HepG2 (cell line): ENCODE measurements at regions not wholly inside any gene's neighbourhood (a gene's known extent, or its start where the extent isn't known, plus 50 kb on each side); places are given as distances from the start of the nearest gene placed in this dataset.

ENCODE experiments used
- CEBPB ChIP-seq: IDR thresholded peaks from 2 replicates; pipeline ENCODE4 v1.6.1; 2011; ENCODE audit warnings: low read depth, low read length, improper control_type of control experiment, borderline replicate concordance
- MTA3 ChIP-seq: sonication (generic); formaldehyde crosslinking; IDR thresholded peaks from 2 replicates; pipeline ENCODE4 v1.4.0; 2020; ENCODE audit warnings: missing genetic modification reagents
- MXI1 ChIP-seq: IDR thresholded peaks from 3 replicates; pipeline ENCODE4 v1.6.1; 2012; ENCODE audit warnings: low read depth, low read length, inconsistent platforms, borderline replicate concordance
- POLR2AphosphoS5 ChIP-seq: IDR thresholded peaks from 2 replicates; pipeline ENCODE4 v1.6.1; 2012; ENCODE audit warnings: low read depth, low read length
- TF ChIP-seq, protein P1 (sequence below): sonication (generic); formaldehyde crosslinking; IDR thresholded peaks from 2 replicates; pipeline ENCODE4 v1.5.0; 2020; ENCODE audit warnings: mild to moderate bottlenecking, missing genetic modification reagents, moderate library complexity
- TF ChIP-seq, protein P2 (sequence below): sonication (generic); formaldehyde crosslinking; IDR thresholded peaks from 2 replicates; pipeline ENCODE4 v1.4.0; 2020; ENCODE audit warnings: missing genetic modification reagents
- TF ChIP-seq, protein P3 (sequence below): sonication (generic); formaldehyde crosslinking; IDR thresholded peaks from 2 replicates; pipeline ENCODE4 v1.9.0; 2022; ENCODE audit warnings: missing genetic modification reagents, mild to moderate bottlenecking, borderline replicate concordance

DNA sequence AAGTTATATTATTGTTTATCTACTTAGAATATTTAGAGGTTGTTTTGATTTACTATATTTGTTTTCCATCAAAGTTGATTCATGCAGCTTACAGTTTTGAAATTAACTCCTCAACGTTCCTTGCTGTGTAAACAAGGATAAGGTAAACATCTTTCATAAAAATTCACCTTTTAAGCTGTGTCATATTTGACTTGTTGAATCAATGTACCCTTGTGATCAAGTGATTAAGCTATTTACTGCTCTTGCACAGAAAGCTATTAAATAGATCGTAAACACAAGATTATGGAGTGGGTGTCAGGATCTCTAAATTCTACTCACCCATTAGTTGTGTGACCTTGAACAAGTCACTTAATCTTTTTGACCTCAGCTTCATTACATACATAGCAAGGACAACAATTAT, 2054.0 kb upstream of the NUDT12 start:
- TF ChIP-seq, protein P1, sequence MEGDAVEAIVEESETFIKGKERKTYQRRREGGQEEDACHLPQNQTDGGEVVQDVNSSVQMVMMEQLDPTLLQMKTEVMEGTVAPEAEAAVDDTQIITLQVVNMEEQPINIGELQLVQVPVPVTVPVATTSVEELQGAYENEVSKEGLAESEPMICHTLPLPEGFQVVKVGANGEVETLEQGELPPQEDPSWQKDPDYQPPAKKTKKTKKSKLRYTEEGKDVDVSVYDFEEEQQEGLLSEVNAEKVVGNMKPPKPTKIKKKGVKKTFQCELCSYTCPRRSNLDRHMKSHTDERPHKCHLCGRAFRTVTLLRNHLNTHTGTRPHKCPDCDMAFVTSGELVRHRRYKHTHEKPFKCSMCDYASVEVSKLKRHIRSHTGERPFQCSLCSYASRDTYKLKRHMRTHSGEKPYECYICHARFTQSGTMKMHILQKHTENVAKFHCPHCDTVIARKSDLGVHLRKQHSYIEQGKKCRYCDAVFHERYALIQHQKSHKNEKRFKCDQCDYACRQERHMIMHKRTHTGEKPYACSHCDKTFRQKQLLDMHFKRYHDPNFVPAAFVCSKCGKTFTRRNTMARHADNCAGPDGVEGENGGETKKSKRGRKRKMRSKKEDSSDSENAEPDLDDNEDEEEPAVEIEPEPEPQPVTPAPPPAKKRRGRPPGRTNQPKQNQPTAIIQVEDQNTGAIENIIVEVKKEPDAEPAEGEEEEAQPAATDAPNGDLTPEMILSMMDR, result no peak
- TF ChIP-seq MXI1 (no peak), MTA3 (CRISPR knock-in tag) (no peak), CEBPB (no peak), POLR2AphosphoS5 (no peak)
- TF ChIP-seq, protein P2, sequence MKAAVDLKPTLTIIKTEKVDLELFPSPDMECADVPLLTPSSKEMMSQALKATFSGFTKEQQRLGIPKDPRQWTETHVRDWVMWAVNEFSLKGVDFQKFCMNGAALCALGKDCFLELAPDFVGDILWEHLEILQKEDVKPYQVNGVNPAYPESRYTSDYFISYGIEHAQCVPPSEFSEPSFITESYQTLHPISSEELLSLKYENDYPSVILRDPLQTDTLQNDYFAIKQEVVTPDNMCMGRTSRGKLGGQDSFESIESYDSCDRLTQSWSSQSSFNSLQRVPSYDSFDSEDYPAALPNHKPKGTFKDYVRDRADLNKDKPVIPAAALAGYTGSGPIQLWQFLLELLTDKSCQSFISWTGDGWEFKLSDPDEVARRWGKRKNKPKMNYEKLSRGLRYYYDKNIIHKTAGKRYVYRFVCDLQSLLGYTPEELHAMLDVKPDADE (CRISPR knock-in tag), result no peak
- TF ChIP-seq, protein P3, sequence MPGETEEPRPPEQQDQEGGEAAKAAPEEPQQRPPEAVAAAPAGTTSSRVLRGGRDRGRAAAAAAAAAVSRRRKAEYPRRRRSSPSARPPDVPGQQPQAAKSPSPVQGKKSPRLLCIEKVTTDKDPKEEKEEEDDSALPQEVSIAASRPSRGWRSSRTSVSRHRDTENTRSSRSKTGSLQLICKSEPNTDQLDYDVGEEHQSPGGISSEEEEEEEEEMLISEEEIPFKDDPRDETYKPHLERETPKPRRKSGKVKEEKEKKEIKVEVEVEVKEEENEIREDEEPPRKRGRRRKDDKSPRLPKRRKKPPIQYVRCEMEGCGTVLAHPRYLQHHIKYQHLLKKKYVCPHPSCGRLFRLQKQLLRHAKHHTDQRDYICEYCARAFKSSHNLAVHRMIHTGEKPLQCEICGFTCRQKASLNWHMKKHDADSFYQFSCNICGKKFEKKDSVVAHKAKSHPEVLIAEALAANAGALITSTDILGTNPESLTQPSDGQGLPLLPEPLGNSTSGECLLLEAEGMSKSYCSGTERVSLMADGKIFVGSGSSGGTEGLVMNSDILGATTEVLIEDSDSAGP (CRISPR knock-in tag), result no peak
